ENCODE measurements at regions not wholly inside any gene's neighbourhood (a gene's known extent, or its start where the extent isn't known, plus 50 kb on each side); places are given as distances from the start of the nearest gene placed in this dataset.

DNA sequence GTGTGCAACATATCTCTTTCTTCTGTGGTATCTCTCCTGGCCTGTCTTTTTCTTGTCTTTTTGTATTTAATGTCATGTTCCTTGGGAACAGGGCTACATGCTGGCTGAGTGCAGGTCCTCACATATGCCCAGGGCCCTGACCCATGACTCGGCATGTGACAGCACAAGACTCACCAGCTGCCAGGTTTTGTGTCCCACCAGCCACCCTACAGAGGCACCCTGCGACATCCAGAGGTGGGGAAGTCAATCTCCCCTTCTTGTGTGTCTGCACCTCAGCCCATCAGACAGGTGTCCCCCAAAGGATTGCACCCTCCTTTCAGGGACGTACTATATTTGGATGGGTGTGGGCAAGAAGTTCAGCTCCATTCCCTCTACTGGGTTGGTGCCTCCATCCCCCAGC lies 576.3 kb downstream of the RNF144B start:
- H3K27ac ChIP-seq (ENCODE audit: low read depth, low read length), result no peak overlapping the region
- H3K4me2 ChIP-seq (ENCODE audit: low read length), result no peak overlapping the region
- ATAC-seq, result no peak
- no peaks in the 10 kb centered on the region for H3K79me2 ChIP-seq (ENCODE audit: insufficient read depth, low read length)
- H3K4me1 ChIP-seq (ENCODE audit: control insufficient read depth in 1 of 2, insufficient read depth in 2 of 2, low read length in 2 of 2), result no peaks in the 10 kb centered on the region
- no peaks in the 10 kb centered on the region; the same call in 1 of the 2 replicates for H3K27me3 ChIP-seq (ENCODE audit: insufficient read depth, low read length)
- no peak overlapping the region for H3K4me3 ChIP-seq (replicated peaks in 1 of 2; ENCODE audit: low read depth in 1 of 2, low read length in 2 of 2)
- BruUV-seq (replicated peaks), result no TSS peak
- POLR2A ChIA-PET, result no interaction called here
- RAD21 ChIA-PET (ENCODE audit: low non-redundant PET in 1 of 2, low total read pairs in 2 of 2, uncharacterized antibody in 2 of 2, unreplicated experiment in 2 of 2), result no interaction called here
- intact Hi-C loops (cut with micrococcal nuclease), result no loop called here
- DNase-seq (ENCODE audit: low read depth, low spot score), result no peak
- H4K20me1 ChIP-seq (ENCODE audit: insufficient read depth), result no peaks in the 10 kb centered on the region
- H3K36me3 ChIP-seq (ENCODE audit: control insufficient read depth in 1 of 2, insufficient read depth in 2 of 2, low read length in 2 of 2), result no peaks in the 10 kb centered on the region
- H3K9me3 ChIP-seq (ENCODE audit: control insufficient read depth in 1 of 2, insufficient read depth in 1 of 2, low read depth in 1 of 2, low read length in 2 of 2), result no peaks in the 10 kb centered on the region
- CTCF ChIA-PET, result no interaction called here
- no peak for TF ChIP-seq CBX3 (IDR thresholded peaks at IDR 0.05; ENCODE audit: low read depth)
- TF ChIP-seq, protein P1, sequence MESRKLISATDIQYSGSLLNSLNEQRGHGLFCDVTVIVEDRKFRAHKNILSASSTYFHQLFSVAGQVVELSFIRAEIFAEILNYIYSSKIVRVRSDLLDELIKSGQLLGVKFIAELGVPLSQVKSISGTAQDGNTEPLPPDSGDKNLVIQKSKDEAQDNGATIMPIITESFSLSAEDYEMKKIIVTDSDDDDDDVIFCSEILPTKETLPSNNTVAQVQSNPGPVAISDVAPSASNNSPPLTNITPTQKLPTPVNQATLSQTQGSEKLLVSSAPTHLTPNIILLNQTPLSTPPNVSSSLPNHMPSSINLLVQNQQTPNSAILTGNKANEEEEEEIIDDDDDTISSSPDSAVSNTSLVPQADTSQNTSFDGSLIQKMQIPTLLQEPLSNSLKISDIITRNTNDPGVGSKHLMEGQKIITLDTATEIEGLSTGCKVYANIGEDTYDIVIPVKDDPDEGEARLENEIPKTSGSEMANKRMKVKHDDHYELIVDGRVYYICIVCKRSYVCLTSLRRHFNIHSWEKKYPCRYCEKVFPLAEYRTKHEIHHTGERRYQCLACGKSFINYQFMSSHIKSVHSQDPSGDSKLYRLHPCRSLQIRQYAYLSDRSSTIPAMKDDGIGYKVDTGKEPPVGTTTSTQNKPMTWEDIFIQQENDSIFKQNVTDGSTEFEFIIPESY (IDR thresholded peaks at IDR 0.05; ENCODE audit: extremely low read depth, insufficient replicate concordance, low read length), result no peak
- TF ChIP-seq SRF (IDR thresholded peaks at IDR 0.05; ENCODE audit: low read depth), result no peak
- no peak for TF ChIP-seq ZNF274 (IDR thresholded peaks at IDR 0.05; ENCODE audit: low read depth, low read length)
- TF ChIP-seq EGR1 (IDR thresholded peaks at IDR 0.05; ENCODE audit: low read depth), result no peak
- H2AFZ ChIP-seq (ENCODE audit: low read depth, low read length, poor library complexity, severe bottlenecking), result no peak overlapping the region
- H3K9me2 ChIP-seq (ENCODE audit: insufficient read depth), result no peaks in the 10 kb centered on the region
- no peak overlapping the region for H3K9ac ChIP-seq (ENCODE audit: low read length)

DNA sequence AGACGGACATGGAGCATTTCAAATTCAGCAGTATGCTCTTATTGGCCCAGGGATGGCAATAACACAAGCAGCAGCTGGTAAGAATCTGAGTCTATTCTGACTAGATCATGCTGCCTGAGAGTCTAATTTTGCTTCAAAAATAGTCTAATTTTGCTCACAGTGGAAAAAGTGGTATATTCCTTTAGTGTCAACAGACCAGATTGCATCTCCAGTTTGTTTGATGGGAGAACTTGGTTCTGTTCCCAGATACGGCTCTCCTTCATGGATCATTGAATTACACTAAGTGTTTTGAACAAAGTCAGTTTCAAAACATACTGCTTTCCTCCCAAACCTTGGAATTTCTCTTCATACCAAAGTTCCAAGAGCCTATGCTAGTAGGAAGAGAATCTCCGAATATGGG lies 586.1 kb downstream of the RNF144B start:
- no peaks in the 10 kb centered on the region for H3K27me3 ChIP-seq (ENCODE audit: insufficient read depth, low read length)
- TF ChIP-seq, protein P2, sequence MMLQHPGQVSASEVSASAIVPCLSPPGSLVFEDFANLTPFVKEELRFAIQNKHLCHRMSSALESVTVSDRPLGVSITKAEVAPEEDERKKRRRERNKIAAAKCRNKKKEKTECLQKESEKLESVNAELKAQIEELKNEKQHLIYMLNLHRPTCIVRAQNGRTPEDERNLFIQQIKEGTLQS (IDR thresholded peaks at IDR 0.05), result no peak
- TF ChIP-seq SRF (IDR thresholded peaks at IDR 0.05; ENCODE audit: low read depth) (no peak), EZH2 (IDR thresholded peaks at IDR 0.05) (no peak), RAD21 (IDR thresholded peaks at IDR 0.05; ENCODE audit: low read depth) (no peak), YY1 (IDR thresholded peaks at IDR 0.05; ENCODE audit: extremely low read depth, insufficient replicate concordance, low read depth, low read length) (no peak), CBX3 (IDR thresholded peaks at IDR 0.05; ENCODE audit: low read depth) (no peak)
- TF ChIP-seq, protein P3, sequence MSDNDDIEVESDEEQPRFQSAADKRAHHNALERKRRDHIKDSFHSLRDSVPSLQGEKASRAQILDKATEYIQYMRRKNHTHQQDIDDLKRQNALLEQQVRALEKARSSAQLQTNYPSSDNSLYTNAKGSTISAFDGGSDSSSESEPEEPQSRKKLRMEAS (IDR thresholded peaks at IDR 0.05), result no peak
- TF ChIP-seq, protein P1 (IDR thresholded peaks at IDR 0.05; ENCODE audit: extremely low read depth, insufficient replicate concordance, low read length), result no peak
- TF ChIP-seq, protein P4, sequence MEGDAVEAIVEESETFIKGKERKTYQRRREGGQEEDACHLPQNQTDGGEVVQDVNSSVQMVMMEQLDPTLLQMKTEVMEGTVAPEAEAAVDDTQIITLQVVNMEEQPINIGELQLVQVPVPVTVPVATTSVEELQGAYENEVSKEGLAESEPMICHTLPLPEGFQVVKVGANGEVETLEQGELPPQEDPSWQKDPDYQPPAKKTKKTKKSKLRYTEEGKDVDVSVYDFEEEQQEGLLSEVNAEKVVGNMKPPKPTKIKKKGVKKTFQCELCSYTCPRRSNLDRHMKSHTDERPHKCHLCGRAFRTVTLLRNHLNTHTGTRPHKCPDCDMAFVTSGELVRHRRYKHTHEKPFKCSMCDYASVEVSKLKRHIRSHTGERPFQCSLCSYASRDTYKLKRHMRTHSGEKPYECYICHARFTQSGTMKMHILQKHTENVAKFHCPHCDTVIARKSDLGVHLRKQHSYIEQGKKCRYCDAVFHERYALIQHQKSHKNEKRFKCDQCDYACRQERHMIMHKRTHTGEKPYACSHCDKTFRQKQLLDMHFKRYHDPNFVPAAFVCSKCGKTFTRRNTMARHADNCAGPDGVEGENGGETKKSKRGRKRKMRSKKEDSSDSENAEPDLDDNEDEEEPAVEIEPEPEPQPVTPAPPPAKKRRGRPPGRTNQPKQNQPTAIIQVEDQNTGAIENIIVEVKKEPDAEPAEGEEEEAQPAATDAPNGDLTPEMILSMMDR (IDR thresholded peaks at IDR 0.05 in 2 of 3, conservative IDR thresholded peaks at IDR 0.05 in 1 of 3; ENCODE audit: borderline replicate concordance in 1 of 3, insufficient read depth in 1 of 3, low read depth in 2 of 3, low read length in 2 of 3), result no peak

More for the DNA sequence above, 586.1 kb downstream of the RNF144B start:
- Histone ChIP-seq H3K9me2 (ENCODE audit: insufficient read depth) (no peaks in the 10 kb centered on the region), H3K9me3 (ENCODE audit: control insufficient read depth in 1 of 2, insufficient read depth in 1 of 2, low read depth in 1 of 2, low read length in 2 of 2) (no peaks in the 10 kb centered on the region), H2AFZ (ENCODE audit: low read depth, low read length, poor library complexity, severe bottlenecking) (no peak overlapping the region), H3K4me3 (replicated peaks in 1 of 2; ENCODE audit: low read depth in 1 of 2, low read length in 2 of 2) (no peak overlapping the region), H3K4me2 (ENCODE audit: low read length) (no peak overlapping the region), H3K79me2 (ENCODE audit: insufficient read depth, low read length) (no peaks in the 10 kb centered on the region), H3K4me1 (ENCODE audit: control insufficient read depth in 1 of 2, insufficient read depth in 2 of 2, low read length in 2 of 2) (no peaks in the 10 kb centered on the region), H3K36me3 (ENCODE audit: control insufficient read depth in 1 of 2, insufficient read depth in 2 of 2, low read length in 2 of 2) (no peaks in the 10 kb centered on the region), H3K27ac (ENCODE audit: low read depth, low read length) (no peak overlapping the region), H3K9ac (ENCODE audit: low read length) (no peak overlapping the region), H4K20me1 (ENCODE audit: insufficient read depth) (no peaks in the 10 kb centered on the region)
- ChIA-PET RAD21 (ENCODE audit: low non-redundant PET in 1 of 2, low total read pairs in 2 of 2, uncharacterized antibody in 2 of 2, unreplicated experiment in 2 of 2) (no interaction called here), CTCF (no interaction called here), POLR2A (no interaction called here)
- DNase-seq (ENCODE audit: low read depth, low spot score) (no peak), ATAC-seq (no peak)
- BruUV-seq (replicated peaks), result no TSS peak
- intact Hi-C loops (cut with micrococcal nuclease), result no loop called here
